Stomach (tissue), 4 donors: ENCODE measurements at regions not wholly inside any gene's neighbourhood (a gene's known extent, or its start where the extent isn't known, plus 50 kb on each side); places are given as distances from the start of the nearest gene placed in this dataset.

ENCODE experiments used
- EP300 ChIP-seq: sonication (generic); formaldehyde crosslinking; IDR thresholded peaks from one replicate; pipeline ENCODE4 v1.6.1; 2017; ENCODE audit warnings: antibody characterized with exemption
- POLR2A ChIP-seq, 4 donors: fragments of 450-650 bp; IDR thresholded peaks; one replicate each; pipeline ENCODE4 v1.6.1; 2016; ENCODE audit warnings: antibody characterized with exemption in 4 of 4, control low read depth in 2 of 4, mild to moderate bottlenecking in 1 of 4, moderate library complexity in 1 of 4
- POLR2AphosphoS5 ChIP-seq, 3 donors: sonication (generic); formaldehyde crosslinking; IDR thresholded peaks; one replicate each; pipeline ENCODE4 v1.6.1; 2016; ENCODE audit warnings: antibody characterized with exemption in 3 of 3
- TF ChIP-seq, protein P1 (sequence below), 7 experiments: fragments of 450-650 bp in 4 of 7; fragments of 200-600 bp in 3 of 7; sonication (generic) in 3 of 7; IDR thresholded peaks; one replicate each; pipeline ENCODE4 v1.5.1; 2016 to 2019; ENCODE audit warnings: antibody characterized with exemption in 7 of 7, control low read depth in 2 of 7, mild to moderate bottlenecking in 1 of 7

DNA sequence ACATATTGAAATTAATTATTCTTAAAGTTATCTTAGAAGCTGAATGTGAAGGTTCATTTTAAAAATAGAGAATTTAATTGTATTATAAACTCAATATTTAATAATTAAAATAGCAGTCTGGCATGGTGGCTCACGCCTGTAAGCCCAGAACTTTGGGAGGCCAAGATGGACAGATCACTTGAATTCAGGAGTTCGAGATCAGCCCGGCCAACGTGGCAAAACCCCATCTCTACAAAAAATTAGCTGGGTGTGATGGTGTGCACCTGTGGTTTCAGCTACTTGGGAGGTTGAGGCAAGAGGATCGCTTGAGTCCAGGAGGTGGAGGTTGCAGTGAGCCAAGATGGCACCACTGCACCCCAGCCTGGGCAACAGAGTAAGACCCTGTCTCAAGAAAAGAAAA, 659.9 kb upstream of the AGA start:
- TF ChIP-seq, protein P1, sequence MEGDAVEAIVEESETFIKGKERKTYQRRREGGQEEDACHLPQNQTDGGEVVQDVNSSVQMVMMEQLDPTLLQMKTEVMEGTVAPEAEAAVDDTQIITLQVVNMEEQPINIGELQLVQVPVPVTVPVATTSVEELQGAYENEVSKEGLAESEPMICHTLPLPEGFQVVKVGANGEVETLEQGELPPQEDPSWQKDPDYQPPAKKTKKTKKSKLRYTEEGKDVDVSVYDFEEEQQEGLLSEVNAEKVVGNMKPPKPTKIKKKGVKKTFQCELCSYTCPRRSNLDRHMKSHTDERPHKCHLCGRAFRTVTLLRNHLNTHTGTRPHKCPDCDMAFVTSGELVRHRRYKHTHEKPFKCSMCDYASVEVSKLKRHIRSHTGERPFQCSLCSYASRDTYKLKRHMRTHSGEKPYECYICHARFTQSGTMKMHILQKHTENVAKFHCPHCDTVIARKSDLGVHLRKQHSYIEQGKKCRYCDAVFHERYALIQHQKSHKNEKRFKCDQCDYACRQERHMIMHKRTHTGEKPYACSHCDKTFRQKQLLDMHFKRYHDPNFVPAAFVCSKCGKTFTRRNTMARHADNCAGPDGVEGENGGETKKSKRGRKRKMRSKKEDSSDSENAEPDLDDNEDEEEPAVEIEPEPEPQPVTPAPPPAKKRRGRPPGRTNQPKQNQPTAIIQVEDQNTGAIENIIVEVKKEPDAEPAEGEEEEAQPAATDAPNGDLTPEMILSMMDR (IDR thresholded peaks at IDR 0.05), result no peak
- TF ChIP-seq POLR2A (IDR thresholded peaks at IDR 0.05) (no peak), EP300 (no peak), POLR2AphosphoS5 (IDR thresholded peaks at IDR 0.05) (no peak)
